ENCODE measurements at regions not wholly inside any gene's neighbourhood (a gene's known extent, or its start where the extent isn't known, plus 50 kb on each side); places are given as distances from the start of the nearest gene placed in this dataset.

- TF ChIP-seq TARDBP (IDR thresholded peaks at IDR 0.05) (no peak), SP1 (IDR thresholded peaks at IDR 0.05) (no peak), FOXA1 (IDR thresholded peaks at IDR 0.05) (no peak), CTBP1 (IDR thresholded peaks at IDR 0.05; ENCODE audit: borderline replicate concordance) (no peak), ELF4 (IDR thresholded peaks at IDR 0.05) (no peak), NFRKB (IDR thresholded peaks at IDR 0.05) (no peak), SUZ12 (IDR thresholded peaks at IDR 0.05) (no peak), BHLHE40 (IDR thresholded peaks at IDR 0.05; ENCODE audit: borderline replicate concordance) (no peak), LEF1 (IDR thresholded peaks at IDR 0.05; ENCODE audit: borderline replicate concordance) (no peak), FOXK2 (IDR thresholded peaks at IDR 0.05) (no peak), HDGF (IDR thresholded peaks at IDR 0.05; ENCODE audit: borderline replicate concordance) (no peak), ARNT (IDR thresholded peaks at IDR 0.05) (no peak), ZNF384 (IDR thresholded peaks at IDR 0.05) (no peak)
- TF ChIP-seq, protein P1, sequence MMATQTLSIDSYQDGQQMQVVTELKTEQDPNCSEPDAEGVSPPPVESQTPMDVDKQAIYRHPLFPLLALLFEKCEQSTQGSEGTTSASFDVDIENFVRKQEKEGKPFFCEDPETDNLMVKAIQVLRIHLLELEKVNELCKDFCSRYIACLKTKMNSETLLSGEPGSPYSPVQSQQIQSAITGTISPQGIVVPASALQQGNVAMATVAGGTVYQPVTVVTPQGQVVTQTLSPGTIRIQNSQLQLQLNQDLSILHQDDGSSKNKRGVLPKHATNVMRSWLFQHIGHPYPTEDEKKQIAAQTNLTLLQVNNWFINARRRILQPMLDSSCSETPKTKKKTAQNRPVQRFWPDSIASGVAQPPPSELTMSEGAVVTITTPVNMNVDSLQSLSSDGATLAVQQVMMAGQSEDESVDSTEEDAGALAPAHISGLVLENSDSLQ (IDR thresholded peaks at IDR 0.05), result no peak
- ChIA-PET CTCF (no interaction called here), POLR2A (no interaction called here)
- no peak for DNase-seq (ENCODE audit: extremely low spot score)
These were observed 201.7 kb downstream of the BUB3 start for GRCh38 chr10:123355748-123356481.

- POLR2A ChIA-PET, result no interaction called here
These were observed 202.6 kb downstream of the BUB3 start for GRCh38 chr10:123356799-123357198.

GRCh38 chr10:123357421-123357930 is 203.3 kb downstream of the BUB3 start:
- DNase-seq (ENCODE audit: extremely low spot score), result no peak
- TF ChIP-seq BHLHE40 (IDR thresholded peaks at IDR 0.05; ENCODE audit: borderline replicate concordance), result no peak
- TF ChIP-seq CTBP1 (IDR thresholded peaks at IDR 0.05; ENCODE audit: borderline replicate concordance), result no peak
- TF ChIP-seq NFRKB (IDR thresholded peaks at IDR 0.05), result no peak
- TF ChIP-seq FOXA1 (IDR thresholded peaks at IDR 0.05), result no peak
- no peak for TF ChIP-seq FOXK2 (IDR thresholded peaks at IDR 0.05)
- TF ChIP-seq FOXM1 (IDR thresholded peaks at IDR 0.05; ENCODE audit: borderline replicate concordance), result no peak
- TF ChIP-seq HDGF (IDR thresholded peaks at IDR 0.05; ENCODE audit: borderline replicate concordance), result no peak
- no peak for TF ChIP-seq SUZ12 (IDR thresholded peaks at IDR 0.05)
- no peak for TF ChIP-seq LEF1 (IDR thresholded peaks at IDR 0.05; ENCODE audit: borderline replicate concordance)
- TF ChIP-seq ARNT (IDR thresholded peaks at IDR 0.05), result no peak
- ChIA-PET POLR2A (no interaction called here), CTCF (no interaction called here)

More at GRCh38 chr10:123356799-123357198, 202.6 kb downstream of the BUB3 start:
- TF ChIP-seq ELF4 (IDR thresholded peaks at IDR 0.05), result no peak
- no peak for TF ChIP-seq FOXK2 (IDR thresholded peaks at IDR 0.05)
- no peak for TF ChIP-seq SP1 (IDR thresholded peaks at IDR 0.05)
- TF ChIP-seq BHLHE40 (IDR thresholded peaks at IDR 0.05; ENCODE audit: borderline replicate concordance), result no peak
- TF ChIP-seq, protein P1 (IDR thresholded peaks at IDR 0.05), result no peak
- no peak for TF ChIP-seq ZNF384 (IDR thresholded peaks at IDR 0.05)
- TF ChIP-seq FOXM1 (IDR thresholded peaks at IDR 0.05; ENCODE audit: borderline replicate concordance), result no peak
- TF ChIP-seq L3MBTL2 (conservative IDR thresholded peaks at IDR 0.05), result no peak
- no peak for TF ChIP-seq HDGF (IDR thresholded peaks at IDR 0.05; ENCODE audit: borderline replicate concordance)
- TF ChIP-seq NFRKB (IDR thresholded peaks at IDR 0.05), result no peak
- TF ChIP-seq LEF1 (IDR thresholded peaks at IDR 0.05; ENCODE audit: borderline replicate concordance), result no peak
- TF ChIP-seq CTBP1 (IDR thresholded peaks at IDR 0.05; ENCODE audit: borderline replicate concordance), result no peak
- TF ChIP-seq ARNT (IDR thresholded peaks at IDR 0.05), result no peak
- TF ChIP-seq TARDBP (IDR thresholded peaks at IDR 0.05), result no peak
- no peak for TF ChIP-seq SUZ12 (IDR thresholded peaks at IDR 0.05)
- TF ChIP-seq FOXA1 (IDR thresholded peaks at IDR 0.05), result no peak
- no peak for DNase-seq (ENCODE audit: extremely low spot score)
- CTCF ChIA-PET, result no interaction called here

DNA sequence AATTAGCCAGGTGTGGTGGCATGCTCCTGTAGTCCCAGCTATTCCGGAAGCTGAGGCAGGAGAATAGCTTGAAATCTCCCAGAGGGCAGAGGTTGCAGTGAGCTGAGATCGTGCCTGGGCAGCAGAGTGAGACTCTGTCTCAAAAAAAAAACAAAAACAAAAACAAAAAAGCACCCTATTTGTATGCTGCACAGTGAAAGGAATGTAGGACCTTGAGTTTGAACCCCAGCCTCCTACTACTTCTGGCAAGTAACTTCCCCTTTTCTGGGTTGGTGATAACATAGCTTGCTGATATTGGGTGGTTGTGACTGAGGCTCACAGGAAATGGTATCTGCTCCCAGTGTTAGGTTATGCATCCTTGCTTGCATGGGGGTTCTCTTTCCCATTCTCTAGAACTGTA is 205.3 kb downstream of the BUB3 start:
- ChIA-PET CTCF (no interaction called here), POLR2A (no interaction called here)
- DNase-seq (ENCODE audit: extremely low spot score), result no peak
- TF ChIP-seq BHLHE40 (IDR thresholded peaks at IDR 0.05; ENCODE audit: borderline replicate concordance), result no peak
- TF ChIP-seq, protein P1 (IDR thresholded peaks at IDR 0.05), result no peak
- no peak for TF ChIP-seq FOXA1 (IDR thresholded peaks at IDR 0.05)
- TF ChIP-seq NFRKB (IDR thresholded peaks at IDR 0.05), result no peak
- no peak for TF ChIP-seq FOXK2 (IDR thresholded peaks at IDR 0.05)
- TF ChIP-seq ARNT (IDR thresholded peaks at IDR 0.05), result no peak
- TF ChIP-seq L3MBTL2 (conservative IDR thresholded peaks at IDR 0.05), result no peak
- no peak for TF ChIP-seq SUZ12 (IDR thresholded peaks at IDR 0.05)
- no peak for TF ChIP-seq CTBP1 (IDR thresholded peaks at IDR 0.05; ENCODE audit: borderline replicate concordance)
- TF ChIP-seq HDGF (IDR thresholded peaks at IDR 0.05; ENCODE audit: borderline replicate concordance), result no peak
- no peak for TF ChIP-seq SP1 (IDR thresholded peaks at IDR 0.05)
- TF ChIP-seq ZNF384 (IDR thresholded peaks at IDR 0.05), result no peak
- TF ChIP-seq TARDBP (IDR thresholded peaks at IDR 0.05), result no peak
- no peak for TF ChIP-seq FOXM1 (IDR thresholded peaks at IDR 0.05; ENCODE audit: borderline replicate concordance)
- no peak for TF ChIP-seq ELF4 (IDR thresholded peaks at IDR 0.05)

DNA sequence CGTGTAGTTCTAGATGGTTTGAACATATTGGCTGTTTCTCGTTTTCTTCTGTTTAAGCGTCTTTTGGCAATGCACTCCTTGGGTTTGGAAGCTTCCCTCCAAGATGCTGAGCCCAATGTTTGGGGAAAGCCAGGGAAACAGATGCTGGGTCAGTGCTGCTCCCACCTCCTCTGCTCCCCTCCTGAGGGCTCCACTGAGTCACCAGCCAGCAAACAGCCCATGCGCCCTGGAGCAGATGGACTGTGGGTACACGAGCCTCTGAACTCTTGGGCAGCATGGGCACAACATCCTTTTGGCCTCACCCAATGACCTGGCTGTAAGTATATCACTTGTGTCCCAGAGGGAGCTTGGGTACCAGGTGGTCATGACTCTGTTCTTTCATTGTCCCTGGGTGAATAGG is 207.6 kb downstream of the BUB3 start:
- ChIA-PET CTCF (no interaction called here), POLR2A (no interaction called here)
- TF ChIP-seq CTBP1 (IDR thresholded peaks at IDR 0.05; ENCODE audit: borderline replicate concordance), result no peak
- TF ChIP-seq NFRKB (IDR thresholded peaks at IDR 0.05), result no peak
- TF ChIP-seq L3MBTL2 (conservative IDR thresholded peaks at IDR 0.05), result no peak
- TF ChIP-seq ARNT (IDR thresholded peaks at IDR 0.05), result no peak
- TF ChIP-seq ELF4 (IDR thresholded peaks at IDR 0.05), result no peak
- no peak for TF ChIP-seq FOXA1 (IDR thresholded peaks at IDR 0.05)
- TF ChIP-seq FOXK2 (IDR thresholded peaks at IDR 0.05), result no peak
- TF ChIP-seq FOXM1 (IDR thresholded peaks at IDR 0.05; ENCODE audit: borderline replicate concordance), result no peak
- TF ChIP-seq SP1 (IDR thresholded peaks at IDR 0.05), result no peak
- no peak for TF ChIP-seq TARDBP (IDR thresholded peaks at IDR 0.05)
- TF ChIP-seq BHLHE40 (IDR thresholded peaks at IDR 0.05; ENCODE audit: borderline replicate concordance), result no peak
- TF ChIP-seq, protein P1 (IDR thresholded peaks at IDR 0.05), result no peak
- DNase-seq (ENCODE audit: extremely low spot score), result no peak

Measured in HEK293T (cell line).